MG63 (cell line): ENCODE measurements at regions not wholly inside any gene's neighbourhood (a gene's known extent, or its start where the extent isn't known, plus 50 kb on each side); places are given as distances from the start of the nearest gene placed in this dataset.

Experiments
- DNase-seq: peaks from one replicate; pipeline ENCODE4 v3.0.0-alpha.2; 2020
- H3K27me3 ChIP-seq: fragments of 250-450 bp; sonication (Bioruptor Pico); 2 replicates; pipeline ENCODE4 v1.5.1; 2020; ENCODE audit warnings: mild to moderate bottlenecking, moderate library complexity
- H3K36me3 ChIP-seq: fragments of 250-450 bp; sonication (Bioruptor Pico); 2 replicates; pipeline ENCODE4 v1.5.1; 2020; ENCODE audit warnings: mild to moderate bottlenecking, moderate library complexity
- H3K4me3 ChIP-seq: fragments of 250-450 bp; sonication (Bioruptor Pico); 2 replicates; pipeline ENCODE4 v1.5.1; 2020; ENCODE audit warnings: mild to moderate bottlenecking, moderate library complexity
- H3K9me3 ChIP-seq: fragments of 250-450 bp; sonication (Bioruptor Pico); 2 replicates; pipeline ENCODE4 v1.5.1; 2020; ENCODE audit warnings: mild to moderate bottlenecking, moderate library complexity

DNA sequence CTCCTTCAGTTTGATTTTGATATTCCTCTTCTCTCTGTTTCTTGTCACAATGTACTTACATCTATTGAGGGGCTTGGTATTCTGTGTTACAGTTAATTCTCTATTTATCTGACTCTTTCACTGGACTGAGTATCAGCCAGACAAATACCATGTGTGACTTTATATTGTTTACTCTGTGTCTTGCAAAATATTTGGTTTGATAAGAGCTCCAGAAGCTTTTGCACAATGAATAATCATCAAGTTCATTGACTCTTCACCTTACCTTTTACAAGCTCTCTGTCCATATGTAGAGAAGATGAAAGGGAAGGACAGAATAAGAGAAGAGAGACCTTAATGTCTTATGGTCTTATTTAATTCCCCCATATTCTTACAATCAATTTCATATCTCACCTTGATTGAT, 877.7 kb upstream of the CDH8 start:
- H3K27me3 ChIP-seq, result no peaks in the 10 kb centered on the region
- H3K9me3 ChIP-seq, result no peaks in the 10 kb centered on the region
- no peaks in the 10 kb centered on the region for H3K36me3 ChIP-seq
- H3K4me3 ChIP-seq, result no peak overlapping the region
- no peak for DNase-seq

DNA sequence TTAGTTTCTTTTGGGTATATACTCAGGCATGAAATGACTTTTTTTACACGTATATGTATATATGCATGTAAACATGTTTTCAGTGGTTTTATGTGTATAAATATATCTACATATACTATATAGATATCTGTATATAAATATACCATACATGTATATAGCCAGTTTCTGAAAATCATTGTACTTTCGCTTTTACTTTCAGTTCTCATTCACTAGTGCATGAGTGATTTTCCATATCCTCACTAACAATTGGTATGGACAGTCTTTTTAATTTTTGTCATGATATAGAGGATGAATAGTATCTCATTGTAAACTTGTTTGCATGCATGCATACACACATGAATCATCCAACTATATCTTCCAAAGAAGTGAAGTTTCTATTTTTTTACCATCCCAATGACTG, 877.1 kb upstream of the CDH8 start:
- no peaks in the 10 kb centered on the region for H3K27me3 ChIP-seq
- no peak for DNase-seq
- H3K4me3 ChIP-seq, result no peak overlapping the region
- no peaks in the 10 kb centered on the region for H3K9me3 ChIP-seq
- no peaks in the 10 kb centered on the region for H3K36me3 ChIP-seq

DNA sequence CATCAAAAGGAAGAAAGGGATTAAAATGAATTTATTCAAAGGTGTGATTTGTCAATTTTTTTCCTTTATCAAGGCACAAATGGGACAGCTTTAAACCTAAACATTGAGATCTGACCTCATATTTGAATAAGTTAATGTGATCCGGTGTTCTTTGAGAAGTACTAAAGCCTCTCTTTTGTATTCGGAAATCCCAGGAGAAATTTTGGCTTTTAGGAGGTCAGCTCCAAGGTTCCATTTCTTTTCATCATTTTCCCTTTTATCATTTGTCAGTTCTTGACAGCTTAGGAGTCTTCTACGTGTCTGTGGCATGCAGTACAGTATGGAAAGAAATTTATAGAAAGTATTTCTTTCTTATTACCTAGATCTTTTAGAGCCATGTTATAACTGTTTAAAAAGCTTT, 873.4 kb upstream of the CDH8 start:
- H3K27me3 ChIP-seq, result no peaks in the 10 kb centered on the region
- no peaks in the 10 kb centered on the region for H3K36me3 ChIP-seq
- no peaks in the 10 kb centered on the region for H3K9me3 ChIP-seq
- DNase-seq, result no peak
- H3K4me3 ChIP-seq, result no peak overlapping the region

DNA sequence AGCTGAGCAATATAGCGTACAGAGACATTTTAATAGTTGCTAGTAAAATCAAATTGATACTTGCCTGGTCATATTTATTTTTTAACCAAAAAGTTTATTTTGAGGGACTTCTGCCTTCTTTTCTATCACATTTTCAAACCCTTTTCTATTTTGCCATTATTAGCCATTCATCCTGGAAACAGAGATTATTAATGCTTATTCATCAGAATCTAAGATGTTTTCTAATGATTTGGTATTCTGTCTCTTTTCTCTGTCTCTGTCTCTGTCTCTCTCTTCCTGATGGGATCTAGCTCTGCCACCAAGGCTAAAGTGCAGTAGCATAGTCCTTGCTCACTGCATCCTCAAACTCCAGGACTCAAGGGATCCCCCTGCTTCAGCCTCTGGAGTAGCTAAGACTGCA, 871.3 kb upstream of the CDH8 start:
- Histone ChIP-seq H3K9me3 (no peaks in the 10 kb centered on the region), H3K36me3 (no peaks in the 10 kb centered on the region), H3K27me3 (no peaks in the 10 kb centered on the region), H3K4me3 (no peak overlapping the region)
- no peak for DNase-seq

DNA sequence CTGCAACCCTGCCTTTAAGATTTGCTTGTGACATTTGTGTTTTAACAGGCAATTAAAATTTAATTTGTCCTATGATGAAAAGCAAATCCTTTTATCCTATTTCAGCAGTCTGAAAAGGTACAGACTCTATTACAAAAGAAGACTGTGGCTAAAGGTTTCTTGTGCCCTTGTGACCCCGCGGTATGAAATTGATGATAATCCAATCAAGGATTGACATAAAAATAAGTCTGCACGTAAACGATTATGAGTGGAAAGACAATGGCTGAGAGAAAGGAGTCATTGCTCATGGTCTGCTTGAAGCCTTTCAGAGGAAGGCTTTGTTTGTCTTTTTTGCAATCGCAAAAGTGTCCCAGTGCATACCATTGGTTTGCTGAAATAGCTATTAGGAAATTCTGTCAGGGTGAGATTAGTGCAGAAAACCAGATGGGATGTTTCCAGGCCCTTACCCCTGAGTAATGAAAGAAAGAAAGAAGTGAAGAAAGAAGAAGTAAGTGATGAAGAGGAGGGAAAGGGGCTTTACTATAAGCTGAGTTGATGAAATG, 867.8 kb upstream of the CDH8 start:
- no peaks in the 10 kb centered on the region for H3K9me3 ChIP-seq
- H3K36me3 ChIP-seq, result no peaks in the 10 kb centered on the region
- no peaks in the 10 kb centered on the region for H3K27me3 ChIP-seq
- H3K4me3 ChIP-seq, result no peak overlapping the region
- no peak for DNase-seq

DNA sequence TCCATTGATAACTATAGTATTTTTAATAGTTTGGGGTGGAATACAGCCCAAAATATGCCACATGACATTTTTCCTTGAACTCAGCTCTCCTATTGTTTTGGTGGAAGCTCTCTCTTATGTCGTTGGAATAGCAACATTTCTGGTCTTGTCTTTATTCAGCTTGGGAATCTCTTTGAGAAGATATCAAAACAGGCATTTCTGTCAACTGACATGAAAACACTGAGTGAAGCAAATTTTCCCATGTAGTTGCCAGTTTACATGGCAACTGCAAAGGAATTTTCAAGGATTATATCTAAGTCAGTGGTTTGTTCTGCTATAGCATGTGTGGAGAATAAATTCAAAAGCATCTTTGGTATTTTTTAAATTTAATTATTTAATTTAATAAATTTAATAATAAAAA, 863.5 kb upstream of the CDH8 start:
- DNase-seq, result no peak
- Histone ChIP-seq H3K9me3 (no peaks in the 10 kb centered on the region), H3K27me3 (no peaks in the 10 kb centered on the region), H3K4me3 (no peak overlapping the region), H3K36me3 (no peaks in the 10 kb centered on the region)

DNA sequence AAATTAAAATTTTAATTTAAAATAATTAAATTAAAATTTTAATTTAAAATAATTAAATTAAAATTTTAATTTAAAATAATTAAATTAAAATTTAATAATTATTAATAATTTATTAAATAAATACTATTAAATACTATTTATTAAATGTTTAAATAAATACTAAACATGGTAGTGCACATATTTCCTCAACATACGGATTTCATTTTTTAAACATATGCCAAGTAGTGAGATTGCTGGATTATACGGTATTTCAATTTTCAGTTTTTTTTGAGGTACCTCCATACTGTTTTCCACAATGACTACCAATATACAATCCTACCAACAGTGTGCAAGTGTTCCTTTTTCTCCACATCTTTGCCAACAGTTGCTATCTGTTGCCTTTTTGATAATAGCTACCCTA, 852.9 kb upstream of the CDH8 start:
- H3K9me3 ChIP-seq, result no peaks in the 10 kb centered on the region
- no peak overlapping the region for H3K4me3 ChIP-seq
- no peaks in the 10 kb centered on the region for H3K27me3 ChIP-seq
- no peaks in the 10 kb centered on the region for H3K36me3 ChIP-seq
- no peak for DNase-seq

DNA sequence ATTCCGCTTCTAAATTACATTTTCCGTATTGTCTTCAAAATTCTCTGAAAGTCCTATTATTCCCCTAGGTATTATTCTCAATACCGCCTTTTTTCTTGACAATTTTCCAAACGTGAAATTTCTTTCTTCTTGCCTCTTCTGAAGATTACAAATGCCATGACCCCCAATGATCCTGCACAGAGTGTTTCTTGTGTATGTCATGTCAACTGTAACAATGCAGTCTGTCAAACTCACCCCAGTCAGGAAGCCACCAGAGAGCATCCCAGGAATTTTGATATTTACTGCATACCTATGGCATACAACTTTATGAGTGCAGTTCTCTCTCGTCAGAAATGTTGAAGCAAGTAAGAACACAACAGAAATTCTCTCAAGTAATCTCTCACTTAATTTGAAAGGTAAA, 847.3 kb upstream of the CDH8 start:
- Histone ChIP-seq H3K9me3 (no peaks in the 10 kb centered on the region), H3K27me3 (no peaks in the 10 kb centered on the region), H3K4me3 (no peak overlapping the region), H3K36me3 (no peaks in the 10 kb centered on the region)
- DNase-seq, result no peak

DNA sequence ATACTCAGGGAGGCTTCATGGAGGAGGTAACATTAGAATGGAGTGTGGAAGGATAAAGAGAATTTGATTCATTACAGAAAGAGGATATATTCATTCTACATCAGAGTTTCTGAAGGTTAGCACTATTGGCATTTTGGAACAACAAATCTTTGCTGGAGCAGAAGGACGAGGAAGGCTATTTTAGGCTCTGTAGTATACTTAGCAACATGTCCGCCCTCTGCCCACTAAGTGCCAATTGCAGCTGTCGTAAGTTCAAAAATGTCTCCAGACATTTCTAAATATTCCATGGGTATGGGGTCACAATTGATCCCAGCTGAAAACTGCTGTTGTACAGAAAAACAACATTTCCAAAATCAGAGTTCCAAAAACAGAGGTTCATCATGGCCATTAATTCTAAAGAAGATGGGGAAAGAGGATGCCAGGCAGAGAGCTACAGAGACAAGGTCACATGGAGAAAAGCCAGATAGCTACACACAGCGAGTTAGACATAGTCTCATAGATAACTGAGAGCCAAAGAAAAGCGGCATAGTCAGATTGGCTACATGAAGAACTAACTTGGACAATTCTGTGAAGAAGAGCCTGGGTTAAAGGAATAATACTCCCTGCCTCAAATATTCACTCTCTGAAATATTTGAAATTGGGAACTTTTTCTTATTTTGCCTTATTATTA, 846.4 kb upstream of the CDH8 start:
- Histone ChIP-seq H3K4me3 (no peak overlapping the region), H3K36me3 (no peaks in the 10 kb centered on the region), H3K9me3 (no peaks in the 10 kb centered on the region), H3K27me3 (no peaks in the 10 kb centered on the region)
- DNase-seq, result no peak

DNA sequence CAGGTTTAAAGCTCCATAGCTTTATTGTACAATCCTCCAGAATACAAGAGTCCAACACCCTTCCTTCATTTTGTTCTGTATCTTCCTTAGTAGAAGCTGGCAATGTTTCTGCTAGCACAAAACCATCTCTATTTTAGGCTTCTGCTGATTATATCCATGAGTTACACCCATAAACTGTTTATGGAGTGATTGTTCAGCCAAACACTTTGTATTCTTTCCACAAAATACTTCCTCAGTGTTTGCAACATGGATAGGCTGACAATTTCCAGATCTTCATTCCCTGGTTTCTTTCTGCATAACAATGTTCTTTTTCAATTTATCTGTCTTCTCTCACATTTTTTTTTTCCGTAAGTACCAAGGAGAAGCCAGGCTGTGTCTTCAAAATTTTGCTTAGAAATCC, 839.9 kb upstream of the CDH8 start:
- Histone ChIP-seq H3K9me3 (no peaks in the 10 kb centered on the region), H3K36me3 (no peaks in the 10 kb centered on the region), H3K4me3 (no peak overlapping the region), H3K27me3 (no peaks in the 10 kb centered on the region)
- DNase-seq, result no peak

DNA sequence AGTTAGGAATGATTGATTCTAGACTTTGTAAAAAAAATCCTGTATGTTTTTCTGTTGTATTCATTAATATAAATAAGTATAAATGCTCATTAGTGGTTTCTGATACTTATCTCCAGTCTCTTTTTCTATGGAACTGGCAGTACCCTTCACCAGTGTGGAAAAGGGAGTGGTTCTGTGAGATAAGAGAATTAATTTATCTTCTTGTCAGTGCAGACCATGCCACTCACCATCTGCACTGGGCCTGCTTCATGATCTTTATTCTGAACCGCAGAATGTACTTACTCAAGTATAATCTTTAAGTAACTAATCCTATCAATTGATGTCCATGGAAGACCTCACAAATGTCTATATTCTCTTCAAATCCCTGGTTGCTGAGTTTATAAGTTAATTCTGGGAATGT, 836.1 kb upstream of the CDH8 start:
- DNase-seq, result no peak
- Histone ChIP-seq H3K9me3 (no peaks in the 10 kb centered on the region), H3K4me3 (no peak overlapping the region), H3K36me3 (no peaks in the 10 kb centered on the region), H3K27me3 (no peaks in the 10 kb centered on the region)

DNA sequence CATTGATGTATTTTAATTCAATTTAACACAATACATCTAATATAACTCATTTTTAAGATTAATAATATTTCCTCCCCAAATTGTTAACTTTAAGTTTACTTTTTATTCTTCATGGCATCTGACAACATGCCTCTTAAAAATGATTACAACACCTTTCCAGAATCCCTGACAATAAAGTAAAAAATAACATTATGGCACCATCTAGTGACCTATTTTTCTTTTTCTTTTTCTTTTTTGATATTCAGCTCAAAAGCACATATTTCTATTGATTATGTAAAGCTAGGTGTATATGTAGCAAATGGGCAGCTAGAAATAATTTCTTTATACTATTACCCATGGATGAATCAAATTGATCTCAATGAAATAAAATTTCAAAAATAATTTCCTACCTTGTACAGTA, 834.3 kb upstream of the CDH8 start:
- no peaks in the 10 kb centered on the region for H3K36me3 ChIP-seq
- H3K27me3 ChIP-seq, result no peaks in the 10 kb centered on the region
- H3K9me3 ChIP-seq, result no peaks in the 10 kb centered on the region
- no peak for DNase-seq
- no peak overlapping the region for H3K4me3 ChIP-seq

DNA sequence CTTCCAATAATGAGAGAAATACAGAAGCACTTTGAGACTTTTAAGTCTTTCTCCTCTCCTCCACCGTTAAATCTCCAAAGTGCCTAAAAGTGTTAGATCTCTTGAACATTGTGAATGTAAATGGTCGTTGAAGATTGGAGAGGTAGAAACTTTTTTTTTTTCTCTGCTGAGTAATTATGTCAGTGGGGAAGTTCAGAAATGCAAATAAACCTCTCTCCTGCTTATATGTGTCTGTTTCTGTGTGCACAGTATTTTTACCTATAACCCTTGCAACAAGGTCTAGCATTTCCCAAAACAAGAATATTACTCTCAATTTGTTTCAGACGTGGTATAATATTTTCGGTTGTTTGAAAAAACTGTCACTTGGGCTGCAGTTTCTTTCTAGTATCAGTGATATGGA, 833.6 kb upstream of the CDH8 start:
- Histone ChIP-seq H3K4me3 (no peak overlapping the region), H3K9me3 (no peaks in the 10 kb centered on the region), H3K27me3 (no peaks in the 10 kb centered on the region), H3K36me3 (no peaks in the 10 kb centered on the region)
- DNase-seq, result no peak

DNA sequence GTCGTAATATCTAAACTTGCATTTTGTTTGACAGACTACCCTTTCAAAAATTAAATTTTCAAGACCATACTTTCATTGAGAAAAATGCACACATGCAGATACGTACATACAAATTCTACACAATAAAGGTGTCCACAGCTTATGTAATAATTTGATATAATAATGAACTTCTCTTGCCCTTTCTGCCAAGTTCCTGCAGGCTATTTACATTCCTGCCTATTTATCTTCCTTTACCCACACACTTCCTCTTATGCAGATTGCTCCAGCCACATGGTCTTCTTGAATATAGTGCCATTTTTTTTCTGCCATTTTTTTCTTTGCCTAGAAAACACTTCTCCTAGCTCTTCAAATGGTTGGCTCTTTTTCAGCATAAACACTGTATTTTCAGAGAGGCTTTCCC, 826.9 kb upstream of the CDH8 start:
- H3K9me3 ChIP-seq, result no peaks in the 10 kb centered on the region

DNA sequence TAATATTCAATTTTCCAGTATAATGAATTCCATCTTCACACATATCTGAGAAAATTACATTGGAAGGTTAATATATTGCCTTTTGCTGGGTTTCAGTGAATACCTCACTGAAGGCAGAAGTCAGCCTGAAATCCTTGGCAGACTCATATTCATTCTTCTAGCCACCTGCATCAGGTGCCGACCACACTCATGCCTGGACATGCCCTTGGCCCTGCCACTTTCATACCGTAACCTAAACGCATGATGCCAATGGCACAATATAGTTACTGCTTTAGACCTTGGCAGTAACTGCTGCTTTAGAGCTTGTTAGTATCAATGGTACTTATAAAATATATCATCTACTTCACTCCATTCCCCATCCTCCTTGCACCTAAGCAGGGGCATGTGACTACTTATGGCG, 817.6 kb upstream of the CDH8 start:
- DNase-seq, result no peak
- Histone ChIP-seq H3K27me3 (no peaks in the 10 kb centered on the region), H3K9me3 (no peaks in the 10 kb centered on the region), H3K4me3 (no peak overlapping the region), H3K36me3 (no peaks in the 10 kb centered on the region)

More for the DNA sequence above, 826.9 kb upstream of the CDH8 start:
- no peaks in the 10 kb centered on the region for H3K27me3 ChIP-seq
- H3K36me3 ChIP-seq, result no peaks in the 10 kb centered on the region
- DNase-seq, result no peak
- no peak overlapping the region for H3K4me3 ChIP-seq

DNA sequence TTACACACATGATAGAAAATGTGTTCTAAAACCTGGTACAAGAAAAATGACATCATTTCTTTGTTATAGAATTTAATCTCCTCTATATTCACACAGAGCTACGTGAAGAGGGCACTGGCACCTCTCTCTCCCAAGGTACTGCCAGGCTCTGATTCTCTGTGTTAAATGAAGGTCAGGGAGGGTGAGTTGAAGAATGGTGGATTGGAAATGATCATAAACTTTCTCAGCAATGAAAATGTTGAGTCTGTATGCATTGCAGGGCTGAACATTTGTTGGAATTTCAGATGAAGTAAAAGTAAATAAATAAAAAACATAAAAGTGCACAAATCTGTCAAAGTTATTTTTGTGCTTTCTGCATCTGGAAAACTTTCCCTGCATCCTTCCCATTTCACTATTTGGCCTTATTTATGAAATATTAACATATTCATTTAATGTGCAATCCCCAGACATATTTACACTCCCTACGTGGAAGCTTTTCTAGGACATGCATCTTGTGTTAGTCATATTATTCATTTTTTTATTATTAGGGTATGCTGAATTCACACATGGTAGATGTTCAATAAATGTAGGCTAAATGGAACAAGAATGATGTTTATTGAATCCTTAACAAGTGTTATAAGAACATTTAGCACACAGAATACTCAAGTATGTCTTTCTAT, 810.3 kb upstream of the CDH8 start:
- DNase-seq, result no peak
- H3K9me3 ChIP-seq, result no peaks in the 10 kb centered on the region
- no peaks in the 10 kb centered on the region for H3K27me3 ChIP-seq
- H3K4me3 ChIP-seq, result no peak overlapping the region
- no peaks in the 10 kb centered on the region for H3K36me3 ChIP-seq

DNA sequence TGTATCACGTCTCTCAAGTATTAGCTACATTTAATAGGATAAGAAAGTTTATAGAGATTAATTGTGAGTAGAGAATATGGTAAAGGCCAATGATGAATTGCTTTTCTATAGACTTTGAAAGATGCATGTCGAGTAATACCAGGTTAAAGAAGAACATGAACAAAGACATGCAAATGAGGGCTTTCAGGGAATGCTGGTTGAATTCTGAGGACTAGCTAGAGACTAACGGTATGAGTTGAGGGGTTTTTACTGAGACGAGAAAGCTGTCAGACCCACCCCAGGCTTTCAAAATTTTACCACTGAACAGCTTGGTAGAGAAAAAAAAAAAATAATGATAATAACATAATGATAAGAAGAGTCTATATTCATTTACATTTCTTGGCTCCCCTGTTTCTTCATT, 796.0 kb upstream of the CDH8 start:
- no peaks in the 10 kb centered on the region for H3K36me3 ChIP-seq
- H3K27me3 ChIP-seq, result no peaks in the 10 kb centered on the region
- H3K4me3 ChIP-seq, result no peak overlapping the region
- no peaks in the 10 kb centered on the region for H3K9me3 ChIP-seq
- no peak for DNase-seq

DNA sequence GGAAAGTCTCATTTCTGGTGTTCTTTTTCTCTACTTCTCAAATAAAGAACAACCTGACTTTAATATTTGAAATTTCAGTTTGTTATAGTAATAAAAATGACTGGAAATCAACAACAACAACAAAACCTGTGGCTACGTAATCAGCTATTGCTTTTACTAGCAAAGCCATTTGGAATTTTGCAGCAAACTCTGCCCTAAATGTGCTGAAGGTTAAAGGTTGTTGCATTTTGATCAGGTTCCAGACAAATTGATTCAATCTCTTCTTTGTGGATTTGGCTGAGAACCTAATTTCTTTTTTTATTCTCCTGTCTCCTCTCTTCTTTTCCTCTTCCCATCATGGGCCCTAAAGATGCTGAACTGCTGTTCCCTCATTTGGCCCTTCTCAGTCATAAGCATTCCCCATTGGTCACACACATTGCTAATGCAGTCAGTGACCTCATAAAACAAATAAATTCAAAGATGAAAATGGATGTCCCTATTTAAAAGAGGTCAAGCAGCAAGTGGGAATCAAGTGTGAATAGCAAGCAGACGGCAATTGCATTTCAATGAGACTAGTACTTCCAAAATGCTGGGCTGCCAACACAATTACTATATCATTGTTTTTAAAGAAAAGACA, 795.1 kb upstream of the CDH8 start:
- Histone ChIP-seq H3K36me3 (no peaks in the 10 kb centered on the region), H3K9me3 (no peaks in the 10 kb centered on the region), H3K27me3 (no peaks in the 10 kb centered on the region), H3K4me3 (no peak overlapping the region)
- no peak for DNase-seq
